Stimulated activated CD8-positive, alpha-beta memory T cell treated with anti-CD3 and anti-CD28 coated beads, Interleukin-15, amount 100 ng/mL, for 48 hours (primary cell): ENCODE measurements at regions not wholly inside any gene's neighbourhood (a gene's known extent, or its start where the extent isn't known, plus 50 kb on each side); places are given as distances from the start of the nearest gene placed in this dataset.

ENCODE experiments used
- DNase-seq, 2 donors: peaks; one replicate each; pipeline ENCODE4 v3.0.0-alpha.2; 2020; ENCODE audit warnings: low read depth in 2 of 2

GRCh38 chr1:67614511-67614934 lies 70.5 kb upstream of the GADD45A start:
- no peak for DNase-seq

- no peak for DNase-seq
Observed at GRCh38 chr1:67615886-67616285, 69.1 kb upstream of the GADD45A start.

- no peak for DNase-seq
Observed at GRCh38 chr1:67616394-67616985, 68.5 kb upstream of the GADD45A start.

GRCh38 chr1:67618285-67619018 lies 66.5 kb upstream of the GADD45A start:
- no peak for DNase-seq

- DNase-seq: no peak
Observed at GRCh38 chr1:67619080-67619479, 65.9 kb upstream of the GADD45A start.

- DNase-seq: no peak
Observed at GRCh38 chr1:67623906-67624305, 61.1 kb upstream of the GADD45A start.

GRCh38 chr1:67624680-67625079 lies 60.3 kb upstream of the GADD45A start:
- DNase-seq: no peak

GRCh38 chr1:67626090-67626860 lies 58.7 kb upstream of the GADD45A start:
- DNase-seq: no peak

- no peak for DNase-seq
Observed at GRCh38 chr1:67626861-67627235, 58.2 kb upstream of the GADD45A start.

- DNase-seq: no peak
Observed at GRCh38 chr1:67627336-67627735, 57.7 kb upstream of the GADD45A start.

- DNase-seq: no peak
Observed at GRCh38 chr1:67627906-67628305, 57.1 kb upstream of the GADD45A start.

- DNase-seq: no peak
Observed at GRCh38 chr1:67629370-67630075, 55.5 kb upstream of the GADD45A start.

- no peak for DNase-seq
Observed at GRCh38 chr1:67630438-67631045, 54.5 kb upstream of the GADD45A start.

- no peak for DNase-seq
Observed at GRCh38 chr1:67632356-67632755, 52.6 kb upstream of the GADD45A start.

GRCh38 chr1:67632811-67633655 lies 52.0 kb upstream of the GADD45A start:
- DNase-seq: no peak

GRCh38 chr1:67634396-67634935 lies 50.5 kb upstream of the GADD45A start:
- no peak for DNase-seq

- no peak for DNase-seq
Observed at GRCh38 chr1:67635055-67635809, 49.8 kb upstream of the GADD45A start.
